ENCODE measurements at regions not wholly inside any gene's neighbourhood (a gene's known extent, or its start where the extent isn't known, plus 50 kb on each side); places are given as distances from the start of the nearest gene placed in this dataset.

DNA sequence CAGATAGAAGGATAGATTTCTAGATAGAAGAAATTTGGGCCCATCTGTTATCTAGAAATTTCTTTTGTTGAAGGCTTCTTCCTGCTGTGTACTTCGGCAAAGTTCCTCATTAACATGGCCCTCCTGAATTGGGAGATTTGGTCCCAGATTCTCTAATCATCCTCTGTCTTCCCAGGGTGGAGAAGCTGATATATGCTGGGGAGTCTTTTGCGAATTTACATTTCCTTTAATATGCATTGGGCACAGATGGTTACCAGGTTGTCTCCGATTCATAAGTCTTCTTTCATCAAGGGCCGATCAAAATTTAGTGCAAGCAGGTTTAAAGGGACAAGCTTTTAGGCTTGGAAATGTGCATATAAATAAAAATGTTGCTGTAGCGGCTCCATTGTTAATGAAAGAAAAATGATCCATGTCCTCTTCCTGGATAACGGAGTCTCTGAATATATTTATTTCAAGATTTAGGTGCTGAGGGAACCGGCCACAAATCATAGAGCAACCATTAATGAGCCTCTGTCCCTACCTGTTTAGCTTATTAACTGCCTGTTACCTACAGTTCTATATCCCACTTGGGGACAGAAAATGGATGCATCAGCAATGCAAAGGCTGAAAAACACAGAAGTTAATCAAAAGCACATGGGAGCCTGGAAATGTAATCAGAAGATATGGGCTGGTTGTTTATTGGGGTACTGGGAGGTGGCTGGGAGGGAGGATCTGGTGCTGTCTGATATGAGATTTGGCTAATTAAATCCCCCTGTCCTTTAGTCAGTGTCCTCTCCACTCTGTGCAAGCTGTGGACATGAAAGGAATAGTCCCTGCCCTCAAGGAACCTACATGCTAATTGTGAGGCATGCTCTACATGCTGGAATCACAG lies 234.7 kb downstream of the MAN2A1 start:
- Histone ChIP-seq H3K9me3 (ENCODE audit: insufficient read depth in 2 of 2, low read depth in 1 of 2, low read length in 1 of 2) (no peaks in the 10 kb centered on the region), H2BK20ac (ENCODE audit: low read length) (no peak overlapping the region), H3K18ac (ENCODE audit: extremely low read depth, low read length) (no peak overlapping the region), H2BK15ac (ENCODE audit: low read length) (no peak overlapping the region), H3K23ac (ENCODE audit: insufficient read length) (no peak overlapping the region), H4K5ac (ENCODE audit: insufficient read length, low read depth, low read length) (no peak overlapping the region), H3K36me3 (ENCODE audit: control insufficient read depth in 2 of 4, insufficient read depth in 4 of 4, low read length in 3 of 4) (no peaks in the 10 kb centered on the region), H2BK5ac (ENCODE audit: low read depth, low read length) (no peak overlapping the region), H4K91ac (replicated peaks; ENCODE audit: insufficient read length, low read length) (no peak overlapping the region), H3K27ac (ENCODE audit: low read depth, low read length) (no peak overlapping the region), H3K4me1 (replicated peaks in 1 of 4; ENCODE audit: control insufficient read depth in 3 of 4, insufficient read depth in 4 of 4, low read length in 3 of 4) (no peaks in the 10 kb centered on the region), H3K4me3 (ENCODE audit: extremely low read depth in 1 of 4, insufficient read depth in 2 of 4, low read depth in 3 of 4, low read length in 4 of 4) (no peak overlapping the region), H4K20me1 (replicated peaks in 1 of 2; ENCODE audit: control insufficient read depth in 1 of 2, insufficient read depth in 2 of 2, low read length in 2 of 2) (no peaks in the 10 kb centered on the region), H3K79me1 (ENCODE audit: low read depth, low read length) (no peaks in the 10 kb centered on the region), H2BK12ac (ENCODE audit: low read depth, low read length) (no peak overlapping the region), H3K79me2 (ENCODE audit: control insufficient read depth in 1 of 2, insufficient read depth in 2 of 2, low read length in 2 of 2) (no peaks in the 10 kb centered on the region), H3K9ac (replicated peaks in 1 of 4; ENCODE audit: extremely low read depth in 1 of 4, low read depth in 3 of 4, low read length in 3 of 4) (no peak overlapping the region), H2BK120ac (replicated peaks; ENCODE audit: low read depth, low read length) (no peak overlapping the region), H3K23me2 (ENCODE audit: low read depth, low read length) (no peaks in the 10 kb centered on the region), H2AK5ac (ENCODE audit: low read depth, low read length) (no peak overlapping the region), H3K14ac (ENCODE audit: insufficient read length) (no peak overlapping the region), H3K4me2 (ENCODE audit: insufficient read depth in 1 of 2, low read depth in 2 of 2, low read length in 2 of 2) (no peak overlapping the region), H3K56ac (replicated peaks; ENCODE audit: insufficient read length, low read depth, low read length) (no peak overlapping the region), H4K8ac (ENCODE audit: extremely low read depth, insufficient read depth, low read length) (no peak overlapping the region), H2AFZ (ENCODE audit: low read length) (0 out of 2 replicates have a peak overlapping the region, but pooled peaks have one; percentile 37), H3K27me3 (replicated peaks in 1 of 4; ENCODE audit: control insufficient read depth in 3 of 4, extremely low read depth in 1 of 4, insufficient read depth in 3 of 4, low read length in 3 of 4) (no peaks in the 10 kb centered on the region), H3K4ac (replicated peaks; ENCODE audit: insufficient read length, low read depth, low read length) (no peak overlapping the region)
- 95% methylated on average over 7 of the region's 7 CpGs; no CpG with 5 or more reads in 1 of the 2 experiments for WGBS, 2 experiments (ENCODE audit: extremely low coverage in 1 of 2, insufficient coverage in 1 of 2, insufficient read length in 1 of 2, insufficient replicate concordance in 2 of 2, low coverage in 1 of 2, low lambda C conversion rate in 2 of 2, missing lambda C conversion rate in 1 of 2)
- no peak for FAIRE-seq
- TF ChIP-seq BACH1 (IDR thresholded peaks at IDR 0.05; ENCODE audit: low read length) (no peak), CEBPB (IDR thresholded peaks at IDR 0.05; ENCODE audit: low read depth, low read length) (no peak), SIRT6 (IDR thresholded peaks at IDR 0.05; ENCODE audit: low read length) (no peak)
- TF ChIP-seq, protein P1, sequence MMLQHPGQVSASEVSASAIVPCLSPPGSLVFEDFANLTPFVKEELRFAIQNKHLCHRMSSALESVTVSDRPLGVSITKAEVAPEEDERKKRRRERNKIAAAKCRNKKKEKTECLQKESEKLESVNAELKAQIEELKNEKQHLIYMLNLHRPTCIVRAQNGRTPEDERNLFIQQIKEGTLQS (IDR thresholded peaks at IDR 0.05; ENCODE audit: insufficient read depth, low read depth, low read length) = no peak
- TF ChIP-seq, protein P2, sequence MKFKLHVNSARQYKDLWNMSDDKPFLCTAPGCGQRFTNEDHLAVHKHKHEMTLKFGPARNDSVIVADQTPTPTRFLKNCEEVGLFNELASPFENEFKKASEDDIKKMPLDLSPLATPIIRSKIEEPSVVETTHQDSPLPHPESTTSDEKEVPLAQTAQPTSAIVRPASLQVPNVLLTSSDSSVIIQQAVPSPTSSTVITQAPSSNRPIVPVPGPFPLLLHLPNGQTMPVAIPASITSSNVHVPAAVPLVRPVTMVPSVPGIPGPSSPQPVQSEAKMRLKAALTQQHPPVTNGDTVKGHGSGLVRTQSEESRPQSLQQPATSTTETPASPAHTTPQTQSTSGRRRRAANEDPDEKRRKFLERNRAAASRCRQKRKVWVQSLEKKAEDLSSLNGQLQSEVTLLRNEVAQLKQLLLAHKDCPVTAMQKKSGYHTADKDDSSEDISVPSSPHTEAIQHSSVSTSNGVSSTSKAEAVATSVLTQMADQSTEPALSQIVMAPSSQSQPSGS (IDR thresholded peaks at IDR 0.05; ENCODE audit: low read length) = no peak
- ChIA-PET POLR2A (ENCODE audit: partially characterized antibody) (no interaction called here), CTCF (ENCODE audit: partially characterized antibody) (interaction anchor here (1.0 to 1.1 kb wide), 2 partner anchors 9 to 12 kb away, joined by 3 to 5 read pairs; no protein-coding TSS in a partner anchor)
- no peak for DNase-seq (ENCODE audit: low read depth in 1 of 2, low spot score in 2 of 2)
